ENCODE measurements at regions not wholly inside any gene's neighbourhood (a gene's known extent, or its start where the extent isn't known, plus 50 kb on each side); places are given as distances from the start of the nearest gene placed in this dataset.
A peak's percentile ranks its signal among the peaks of the same experiment; 100 is the strongest.
"Not testable (repeated sequence)": the region's sequence is repeated elsewhere in the genome, so short reads cannot be mapped to it uniquely, and the experiment has no call there.

- DNase-seq (ENCODE audit: low read depth in 4 of 4, low spot score in 2 of 4), result no peak
Observed at GRCh38 chr18:39496986-39497385, 1931.4 kb upstream of the CELF4 start.

- DNase-seq (ENCODE audit: low read depth in 4 of 4, low spot score in 2 of 4), result no peak
Observed at GRCh38 chr18:39494211-39494896, 1928.8 kb upstream of the CELF4 start.

GRCh38 chr18:39491408-39491807 is 1925.8 kb upstream of the CELF4 start:
- DNase-seq (ENCODE audit: low read depth in 4 of 4, low spot score in 2 of 4), result no peak

GRCh38 chr18:39489431-39489830 is 1923.8 kb upstream of the CELF4 start:
- no peak for DNase-seq (ENCODE audit: low read depth in 4 of 4, low spot score in 2 of 4)

- DNase-seq (ENCODE audit: low read depth in 4 of 4, low spot score in 2 of 4), result no peak
Observed at GRCh38 chr18:39487932-39488331, 1922.3 kb upstream of the CELF4 start.

GRCh38 chr18:39486268-39486667 is 1920.7 kb upstream of the CELF4 start:
- DNase-seq (ENCODE audit: low read depth in 4 of 4, low spot score in 2 of 4), result no peak

GRCh38 chr18:39485696-39486095 is 1920.1 kb upstream of the CELF4 start:
- DNase-seq (ENCODE audit: low read depth in 4 of 4, low spot score in 2 of 4), result no peak

- DNase-seq (ENCODE audit: low read depth in 4 of 4, low spot score in 2 of 4), result no peak
Observed at GRCh38 chr18:39481281-39481680, 1915.7 kb upstream of the CELF4 start.

- DNase-seq (ENCODE audit: low read depth in 4 of 4, low spot score in 2 of 4), result no peak
Observed at GRCh38 chr18:39480494-39481195, 1915.0 kb upstream of the CELF4 start.

GRCh38 chr18:39464006-39464405 is 1898.4 kb upstream of the CELF4 start:
- DNase-seq (ENCODE audit: low read depth in 4 of 4, low spot score in 2 of 4), result no peak

GRCh38 chr18:39462436-39462835 is 1896.8 kb upstream of the CELF4 start:
- DNase-seq (ENCODE audit: low read depth in 4 of 4, low spot score in 2 of 4), result no peak

- no peak for DNase-seq (ENCODE audit: low read depth in 4 of 4, low spot score in 2 of 4)
Observed at GRCh38 chr18:39460136-39460535, 1894.5 kb upstream of the CELF4 start.

GRCh38 chr18:39455285-39455684 is 1889.7 kb upstream of the CELF4 start:
- no peak for DNase-seq (ENCODE audit: low read depth in 4 of 4, low spot score in 2 of 4)

- DNase-seq (ENCODE audit: low read depth in 4 of 4, low spot score in 2 of 4), result no peak
Observed at GRCh38 chr18:39454866-39455265, 1889.3 kb upstream of the CELF4 start.

GRCh38 chr18:39453882-39454281 is 1888.3 kb upstream of the CELF4 start:
- peak in 3 of 4 donors; percentile 5 to 21 (median 17) for DNase-seq (ENCODE audit: low read depth in 4 of 4, low spot score in 2 of 4)

- no peak for DNase-seq (ENCODE audit: low read depth in 4 of 4, low spot score in 2 of 4)
Observed at GRCh38 chr18:39453356-39453755, 1887.8 kb upstream of the CELF4 start.

- DNase-seq (ENCODE audit: low read depth in 4 of 4, low spot score in 2 of 4), result no peak
Observed at GRCh38 chr18:39450958-39451357, 1885.4 kb upstream of the CELF4 start.

GRCh38 chr18:39449566-39449965 is 1884.0 kb upstream of the CELF4 start:
- no peak for DNase-seq (ENCODE audit: low read depth in 4 of 4, low spot score in 2 of 4)

GRCh38 chr18:39448942-39449341 is 1883.3 kb upstream of the CELF4 start:
- no peak for DNase-seq (ENCODE audit: low read depth in 4 of 4, low spot score in 2 of 4)

GRCh38 chr18:39444957-39445356 is 1879.4 kb upstream of the CELF4 start:
- DNase-seq (ENCODE audit: low read depth in 4 of 4, low spot score in 2 of 4), result not testable (repeated sequence)

- DNase-seq (ENCODE audit: low read depth in 4 of 4, low spot score in 2 of 4), result no peak
Observed at GRCh38 chr18:39441648-39442047, 1876.0 kb upstream of the CELF4 start.

GRCh38 chr18:39435996-39436395 is 1870.4 kb upstream of the CELF4 start:
- no peak for DNase-seq (ENCODE audit: low read depth in 4 of 4, low spot score in 2 of 4)

All from left renal cortex interstitium (tissue), 4 donors.